ENCODE measurements at regions not wholly inside any gene's neighbourhood (a gene's known extent, or its start where the extent isn't known, plus 50 kb on each side); places are given as distances from the start of the nearest gene placed in this dataset.

DNA sequence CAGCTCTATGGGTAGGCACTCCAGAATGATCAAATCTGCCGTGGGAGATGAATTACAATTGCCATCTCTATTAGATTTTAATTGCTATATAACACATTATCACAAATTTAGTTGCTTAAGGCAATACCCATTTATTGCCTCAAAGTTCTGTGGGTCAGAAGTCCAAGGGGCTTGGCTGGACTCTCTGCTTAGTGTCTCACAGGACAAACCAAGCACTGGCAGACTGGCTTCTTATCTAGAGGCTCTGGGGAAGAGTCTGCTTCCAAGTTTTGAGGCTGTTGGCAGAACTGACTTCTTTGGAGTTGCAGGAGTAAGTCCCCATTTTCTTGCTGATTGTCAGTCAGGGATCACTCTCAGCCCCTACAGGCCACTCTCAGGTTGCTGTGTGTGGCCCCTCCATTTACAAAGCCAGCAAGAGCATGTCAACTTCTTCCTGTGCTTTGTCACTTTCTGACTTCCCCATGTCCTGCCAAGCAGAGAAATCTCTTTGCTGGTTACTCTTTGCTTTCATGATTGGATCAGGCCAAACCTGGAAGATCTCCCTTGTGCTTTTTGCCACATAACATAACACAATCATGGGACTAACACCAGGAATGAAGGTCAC, 93.5 kb upstream of the PRICKLE2 start:
- Histone ChIP-seq H3K4me3 (no peak overlapping the region), H3K36me3 (ENCODE audit: low read depth) (no peaks in the 10 kb centered on the region), H3K4me1 (ENCODE audit: low read depth) (no peaks in the 10 kb centered on the region), H3K9me3 (no peaks in the 10 kb centered on the region)
- ATAC-seq: no peak
- TF ChIP-seq, protein P1, sequence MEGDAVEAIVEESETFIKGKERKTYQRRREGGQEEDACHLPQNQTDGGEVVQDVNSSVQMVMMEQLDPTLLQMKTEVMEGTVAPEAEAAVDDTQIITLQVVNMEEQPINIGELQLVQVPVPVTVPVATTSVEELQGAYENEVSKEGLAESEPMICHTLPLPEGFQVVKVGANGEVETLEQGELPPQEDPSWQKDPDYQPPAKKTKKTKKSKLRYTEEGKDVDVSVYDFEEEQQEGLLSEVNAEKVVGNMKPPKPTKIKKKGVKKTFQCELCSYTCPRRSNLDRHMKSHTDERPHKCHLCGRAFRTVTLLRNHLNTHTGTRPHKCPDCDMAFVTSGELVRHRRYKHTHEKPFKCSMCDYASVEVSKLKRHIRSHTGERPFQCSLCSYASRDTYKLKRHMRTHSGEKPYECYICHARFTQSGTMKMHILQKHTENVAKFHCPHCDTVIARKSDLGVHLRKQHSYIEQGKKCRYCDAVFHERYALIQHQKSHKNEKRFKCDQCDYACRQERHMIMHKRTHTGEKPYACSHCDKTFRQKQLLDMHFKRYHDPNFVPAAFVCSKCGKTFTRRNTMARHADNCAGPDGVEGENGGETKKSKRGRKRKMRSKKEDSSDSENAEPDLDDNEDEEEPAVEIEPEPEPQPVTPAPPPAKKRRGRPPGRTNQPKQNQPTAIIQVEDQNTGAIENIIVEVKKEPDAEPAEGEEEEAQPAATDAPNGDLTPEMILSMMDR (IDR thresholded peaks at IDR 0.05): no peak
- DNase-seq: no peak
- intact Hi-C loops (cut with DNase I, micrococcal nuclease): no loop called here

DNA sequence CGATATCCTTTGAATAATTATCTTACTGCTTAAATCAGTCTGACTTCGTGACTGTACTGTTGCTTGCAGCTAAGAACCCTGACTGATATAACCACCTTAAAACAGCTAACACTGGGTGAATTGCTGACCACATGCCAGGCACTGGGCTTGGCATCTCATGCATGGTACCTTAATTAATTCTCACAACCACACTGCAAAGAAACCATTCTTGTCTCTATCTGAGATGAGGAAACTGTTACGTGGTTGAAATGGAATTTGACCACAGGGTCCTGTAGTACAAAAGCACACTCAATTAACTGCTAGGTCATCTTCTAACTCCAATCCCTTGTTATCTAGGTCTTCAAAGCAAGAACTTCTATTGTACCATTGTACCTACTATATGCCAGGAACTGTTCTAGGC, 92.7 kb upstream of the PRICKLE2 start:
- DNase-seq: no peak

DNA sequence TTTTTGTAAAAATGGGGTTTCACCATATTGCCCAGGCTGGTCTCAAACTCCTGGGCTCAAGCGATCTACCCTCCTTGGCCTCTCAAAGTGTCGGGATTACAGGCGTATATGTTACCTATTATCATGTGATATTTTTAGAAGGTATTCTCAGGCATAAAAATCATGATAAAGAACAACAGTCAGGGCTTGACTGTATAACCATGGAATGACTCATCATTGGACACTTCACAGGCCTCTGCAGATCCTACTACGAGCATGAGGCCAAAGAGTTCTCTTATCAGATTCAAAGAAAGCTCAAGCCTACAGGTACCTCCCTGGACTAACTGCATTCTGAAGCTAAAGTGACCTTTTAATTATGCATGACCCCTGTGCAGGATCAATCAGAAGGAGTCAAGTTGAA, 91.7 kb upstream of the PRICKLE2 start:
- no peaks in the 10 kb centered on the region for H3K36me3 ChIP-seq (ENCODE audit: low read depth)
- no peaks in the 10 kb centered on the region for H3K4me1 ChIP-seq (ENCODE audit: low read depth)
- ATAC-seq (no peak), DNase-seq (no peak)
- intact Hi-C loops (cut with DNase I, micrococcal nuclease): no loop called here
- TF ChIP-seq, protein P1 (IDR thresholded peaks at IDR 0.05): no peak
- H3K4me3 ChIP-seq: no peak overlapping the region
- no peaks in the 10 kb centered on the region for H3K9me3 ChIP-seq

More for the DNA sequence above, 92.7 kb upstream of the PRICKLE2 start:
- Histone ChIP-seq H3K4me1 (ENCODE audit: low read depth) (no peaks in the 10 kb centered on the region), H3K36me3 (ENCODE audit: low read depth) (no peaks in the 10 kb centered on the region), H3K9me3 (no peaks in the 10 kb centered on the region), H3K4me3 (no peak overlapping the region)
- intact Hi-C loops (cut with DNase I, micrococcal nuclease): no loop called here
- no peak for ATAC-seq
- TF ChIP-seq, protein P1 (IDR thresholded peaks at IDR 0.05): no peak

DNA sequence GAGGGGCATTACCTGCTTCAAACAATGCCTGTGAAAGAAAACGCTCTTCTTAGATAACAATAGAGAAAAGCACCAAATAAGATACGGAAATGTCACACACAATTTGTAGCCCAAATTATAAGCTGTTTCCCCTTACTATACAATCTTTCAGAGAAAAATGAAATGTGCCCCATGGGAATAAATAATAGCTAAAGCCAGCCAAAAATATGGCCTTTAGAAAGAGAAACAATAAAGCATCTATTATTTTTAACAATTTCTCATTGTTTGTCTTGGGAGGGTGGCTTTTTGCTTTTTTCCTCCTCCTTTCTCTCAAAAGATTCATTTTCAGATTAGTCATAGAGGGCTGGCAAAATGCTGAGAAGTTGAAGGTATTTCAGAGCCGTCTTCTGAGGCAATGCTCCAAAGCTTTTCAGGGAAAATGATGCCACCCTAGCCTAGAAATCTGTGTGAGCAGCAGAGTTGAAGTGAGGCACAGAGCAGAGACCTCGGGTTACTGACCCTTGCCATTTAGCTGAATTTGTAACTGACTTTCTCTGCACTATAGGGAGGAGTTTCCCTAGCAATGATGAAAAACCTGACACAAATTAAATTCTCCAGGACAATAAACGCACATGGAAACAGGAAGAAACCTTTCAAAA, 86.3 kb upstream of the PRICKLE2 start:
- intact Hi-C loops (cut with DNase I, micrococcal nuclease): no loop called here
- Histone ChIP-seq H3K4me1 (ENCODE audit: low read depth) (peaks cover 3% of the 10 kb centered on the region), H3K4me3 (no peak overlapping the region), H3K9me3 (no peaks in the 10 kb centered on the region), H3K36me3 (ENCODE audit: low read depth) (no peaks in the 10 kb centered on the region)
- DNase-seq: no peak
- ATAC-seq: no peak
- TF ChIP-seq, protein P1 (IDR thresholded peaks at IDR 0.05): no peak

DNA sequence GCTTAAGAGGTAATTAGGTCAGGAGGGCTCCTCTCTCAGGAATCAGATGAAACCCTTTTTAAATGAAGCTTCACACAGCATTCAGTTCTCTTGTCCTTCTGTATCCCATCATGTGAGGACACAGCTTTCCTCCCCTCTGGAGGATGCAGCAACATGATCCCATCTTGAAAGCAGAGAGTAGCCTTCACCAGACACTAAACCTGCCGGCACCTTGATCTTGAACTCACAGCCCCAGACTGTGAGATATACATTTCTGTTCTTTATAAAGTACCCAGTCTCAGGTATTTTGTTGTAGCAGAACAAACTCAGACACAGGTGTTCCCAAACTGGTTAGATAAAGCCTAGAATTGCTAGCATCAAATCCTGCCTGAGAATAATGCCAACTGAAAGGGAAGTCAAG, 83.7 kb upstream of the PRICKLE2 start:
- no peaks in the 10 kb centered on the region for H3K9me3 ChIP-seq
- TF ChIP-seq, protein P1 (IDR thresholded peaks at IDR 0.05): no peak
- H3K4me3 ChIP-seq: no peak overlapping the region
- intact Hi-C loops (cut with DNase I, micrococcal nuclease): no loop called here
- ATAC-seq (no peak), DNase-seq (no peak)
- H3K36me3 ChIP-seq (ENCODE audit: low read depth): no peaks in the 10 kb centered on the region
- peaks cover 3% of the 10 kb centered on the region for H3K4me1 ChIP-seq (ENCODE audit: low read depth)

Measured in mucosa of descending colon (tissue), 3 donors.